Suppressor macrophage treated with lipopolysaccharide for 1 hour (primary cell): ENCODE measurements at regions not wholly inside any gene's neighbourhood (a gene's known extent, or its start where the extent isn't known, plus 50 kb on each side); places are given as distances from the start of the nearest gene placed in this dataset.
A peak's percentile ranks its signal among the peaks of the same experiment; 100 is the strongest.

ENCODE experiments used
- DNase-seq, 3 donors: peaks; one replicate each; pipeline ENCODE4 v3.0.0-alpha.2; 2020 to 2022

- DNase-seq, result no peak
These were observed 85.0 kb downstream of the NUF2 start for GRCh38 chr1:163406772-163407171.

GRCh38 chr1:163408262-163408661 lies 86.5 kb downstream of the NUF2 start:
- DNase-seq, result no peak

GRCh38 chr1:163410073-163410999 lies 88.6 kb downstream of the NUF2 start:
- DNase-seq, result peak; percentile 51 to 60 (median 53)

GRCh38 chr1:163412221-163412620 lies 90.5 kb downstream of the NUF2 start:
- DNase-seq, result no peak

GRCh38 chr1:163414778-163415177 lies 93.0 kb downstream of the NUF2 start:
- no peak for DNase-seq

- DNase-seq, result no peak
These were observed 99.9 kb downstream of the NUF2 start for GRCh38 chr1:163421701-163422100.

GRCh38 chr1:163422738-163423404 lies 101.1 kb downstream of the NUF2 start:
- no peak for DNase-seq

GRCh38 chr1:163426505-163427251 lies 104.9 kb downstream of the NUF2 start:
- DNase-seq, result no peak

- DNase-seq, result no peak
These were observed 105.5 kb downstream of the NUF2 start for GRCh38 chr1:163427279-163427678.

GRCh38 chr1:163436140-163436812 lies 114.5 kb downstream of the NUF2 start:
- DNase-seq, result no peak

GRCh38 chr1:163439471-163439870 lies 117.7 kb downstream of the NUF2 start:
- DNase-seq, result no peak

GRCh38 chr1:163440090-163440489 lies 118.3 kb downstream of the NUF2 start:
- no peak for DNase-seq

- no peak for DNase-seq
These were observed 120.6 kb downstream of the NUF2 start for GRCh38 chr1:163442231-163442879.

GRCh38 chr1:163442895-163443294 lies 121.1 kb downstream of the NUF2 start:
- DNase-seq, result no peak

- DNase-seq, result no peak
These were observed 122.1 kb downstream of the NUF2 start for GRCh38 chr1:163443863-163444262.

GRCh38 chr1:163444665-163445064 lies 122.9 kb downstream of the NUF2 start:
- no peak for DNase-seq

GRCh38 chr1:163450986-163451385 lies 129.2 kb downstream of the NUF2 start:
- no peak for DNase-seq

- DNase-seq, result no peak
These were observed 137.8 kb downstream of the NUF2 start for GRCh38 chr1:163459539-163459938.

GRCh38 chr1:163467289-163467688 lies 145.5 kb downstream of the NUF2 start:
- no peak for DNase-seq

- no peak for DNase-seq
These were observed 150.3 kb downstream of the NUF2 start for GRCh38 chr1:163471779-163472650.

GRCh38 chr1:163472651-163473248 lies 151.0 kb downstream of the NUF2 start:
- DNase-seq, result no peak
